GM23338 (cell line): ENCODE measurements at regions not wholly inside any gene's neighbourhood (a gene's known extent, or its start where the extent isn't known, plus 50 kb on each side); places are given as distances from the start of the nearest gene placed in this dataset.
A peak's percentile ranks its signal among the peaks of the same experiment; 100 is the strongest.

Experiments used
- ATAC-seq: fragments of 200-7000 bp; cut with Tn5 transposase; 3 replicates; pipeline ENCODE4 v1.9.1; 2020
- DNase-seq: peaks from one replicate; pipeline ENCODE4 v3.0.0-alpha.2; 2015; ENCODE audit warnings: low spot score
- H2AFZ ChIP-seq: fragments of 200-600 bp; sonication (generic); 2 replicates; pipeline ENCODE4 v1.8.0; 2016; ENCODE audit warnings: antibody characterized with exemption, mild to moderate bottlenecking, moderate library complexity
- H3F3A ChIP-seq: fragments of 200-600 bp; sonication (generic); replicated peaks from 2 replicates; pipeline ENCODE4 v1.8.0; 2017; ENCODE audit warnings: antibody characterized with exemption, mixed run types, low read depth
- H3K27ac ChIP-seq: fragments of 200-600 bp; sonication (generic); 2 replicates; pipeline ENCODE4 v1.6.1; 2016; ENCODE audit warnings: low read depth
- H3K27me3 ChIP-seq: fragments of 200-600 bp; sonication (generic); 2 replicates; pipeline ENCODE4 v1.8.0; 2016; ENCODE audit warnings: mild to moderate bottlenecking, mixed run types, moderate library complexity; ENCODE audit not compliant: insufficient read depth
- H3K36me3 ChIP-seq: fragments of 200-600 bp; sonication (generic); 2 replicates; pipeline ENCODE4 v1.8.0; 2016; ENCODE audit warnings: mild to moderate bottlenecking; ENCODE audit not compliant: insufficient read depth
- H3K4me1 ChIP-seq: fragments of 200-600 bp; sonication (generic); 2 replicates; pipeline ENCODE4 v1.8.0; 2016; ENCODE audit warnings: mild to moderate bottlenecking, moderate library complexity; ENCODE audit not compliant: insufficient read depth
- H3K4me2 ChIP-seq: fragments of 200-600 bp; sonication (generic); 2 replicates; pipeline ENCODE4 v1.7.1; 2017; ENCODE audit warnings: mixed run types
- H3K4me3 ChIP-seq: fragments of 200-600 bp; sonication (generic); 2 replicates; pipeline ENCODE4 v1.6.1; 2016; ENCODE audit warnings: mixed run types
- H3K79me2 ChIP-seq: fragments of 200-600 bp; sonication (generic); replicated peaks from 2 replicates; pipeline ENCODE4 v1.8.0; 2017; ENCODE audit warnings: mild to moderate bottlenecking; ENCODE audit not compliant: insufficient read depth
- H3K9me2 ChIP-seq: fragments of 200-600 bp; sonication (generic); 2 replicates; pipeline ENCODE4 v1.8.0; 2017; ENCODE audit not compliant: insufficient read depth
- H4K20me1 ChIP-seq: fragments of 200-600 bp; sonication (generic); replicated peaks from 2 replicates; pipeline ENCODE4 v1.8.0; 2017; ENCODE audit warnings: mild to moderate bottlenecking; ENCODE audit not compliant: insufficient read depth
- H3K27ac Mint-ChIP-seq: 2 replicates; pipeline ENCODE4 v1.8.0; 2020; ENCODE audit warnings: inconsistent platforms, mild to moderate bottlenecking, moderate library complexity, mixed read lengths
- H3K27me3 Mint-ChIP-seq: 3 replicates; pipeline ENCODE4 v1.8.0; 2022; ENCODE audit warnings: low read depth, mild to moderate bottlenecking, moderate library complexity, mixed read lengths, inconsistent platforms; ENCODE audit not compliant: insufficient read depth, poor library complexity
- H3K36me3 Mint-ChIP-seq: 3 replicates; pipeline ENCODE4 v1.8.0; 2021; ENCODE audit warnings: low read depth, mild to moderate bottlenecking, inconsistent platforms, moderate library complexity, mixed read lengths
- H3K4me1 Mint-ChIP-seq: 3 replicates; pipeline ENCODE4 v1.8.0; 2020; ENCODE audit warnings: mild to moderate bottlenecking, inconsistent platforms, mixed read lengths
- H3K4me3 Mint-ChIP-seq: 3 replicates; pipeline ENCODE4 v1.8.0; 2021; ENCODE audit warnings: moderate library complexity, mild to moderate bottlenecking, inconsistent platforms, mixed read lengths
- H3K9me3 Mint-ChIP-seq: 3 replicates; pipeline ENCODE4 v1.8.0; 2020; ENCODE audit warnings: moderate library complexity, mild to moderate bottlenecking, inconsistent platforms, mixed read lengths
- CREB1 ChIP-seq: fragments of 250-450 bp; sonication (Bioruptor Pico); IDR thresholded peaks from 2 replicates; pipeline ENCODE4 v1.5.0; 2020; ENCODE audit warnings: low read depth, mild to moderate bottlenecking, moderate library complexity
- CTCF ChIP-seq, 2 experiments: fragments of 200-600 bp in 1 of 2; sonication (generic) in 1 of 2; conservative IDR thresholded peaks; 2 replicates each; pipeline versions ENCODE4 v1.5.1 to v1.6.1; 2016 to 2017; ENCODE audit warnings: antibody characterized with exemption in 2 of 2, low read depth in 2 of 2, mild to moderate bottlenecking in 2 of 2, moderate library complexity in 1 of 2
- ETS1 ChIP-seq: IDR thresholded peaks from 2 replicates; pipeline ENCODE4 v1.6.1; 2016; ENCODE audit warnings: antibody characterized with exemption
- EZH2 ChIP-seq: fragments of 200-600 bp; sonication (generic); IDR thresholded peaks from one replicate; pipeline ENCODE4 v1.8.0; 2017; ENCODE audit warnings: antibody characterized with exemption, mild to moderate bottlenecking, low read depth; ENCODE audit not compliant: unreplicated experiment
- EZH2phosphoT487 ChIP-seq: fragments of 200-600 bp; sonication (generic); IDR thresholded peaks from one replicate; pipeline ENCODE4 v1.8.1; 2018; ENCODE audit warnings: antibody characterized with exemption; ENCODE audit not compliant: unreplicated experiment
- JUNB ChIP-seq: IDR thresholded peaks from one replicate; pipeline ENCODE4 v1.6.1; 2016; ENCODE audit warnings: antibody characterized with exemption; ENCODE audit not compliant: unreplicated experiment
- NANOG ChIP-seq: IDR thresholded peaks from 2 replicates; pipeline ENCODE4 v1.6.1; 2016; ENCODE audit warnings: antibody characterized with exemption, borderline replicate concordance
- POLR2AphosphoS5 ChIP-seq: IDR thresholded peaks from 2 replicates; pipeline ENCODE4 v1.6.1; 2016; ENCODE audit warnings: antibody characterized with exemption, low read depth
- REST ChIP-seq: IDR thresholded peaks from one replicate; pipeline ENCODE4 v1.6.1; 2018; ENCODE audit warnings: antibody characterized with exemption; ENCODE audit not compliant: unreplicated experiment
- STAT1 ChIP-seq: IDR thresholded peaks from one replicate; pipeline ENCODE4 v1.6.1; 2016; ENCODE audit warnings: antibody characterized with exemption; ENCODE audit not compliant: unreplicated experiment
- ZNF114 ChIP-seq: fragments of 250-450 bp; sonication (Bioruptor Pico); IDR thresholded peaks from 2 replicates; pipeline ENCODE4 v1.5.0; 2020; ENCODE audit warnings: mild to moderate bottlenecking, moderate library complexity
- ZNF331 ChIP-seq: fragments of 250-450 bp; sonication (Bioruptor Pico); IDR thresholded peaks from 2 replicates; pipeline ENCODE4 v1.5.0; 2020; ENCODE audit warnings: low read depth, mild to moderate bottlenecking, moderate library complexity
- ZNF462 ChIP-seq: fragments of 250-450 bp; sonication (Bioruptor Pico); IDR thresholded peaks from 2 replicates; pipeline ENCODE4 v1.5.0; 2020; ENCODE audit warnings: mild to moderate bottlenecking, moderate library complexity

GRCh38 chr14:25136811-25137210, 86.9 kb upstream of the STXBP6 start:
- H3K9me3 Mint-ChIP-seq, result peaks cover 11% of the 10 kb centered on the region; the same call in 2 of the 3 replicates
- no peak overlapping the region for H3K27ac Mint-ChIP-seq
- Histone ChIP-seq H3K36me3 (no peaks in the 10 kb centered on the region), H3K27me3 (peaks cover 8% of the 10 kb centered on the region), H3F3A (no peaks in the 10 kb centered on the region), H3K4me1 (no peaks in the 10 kb centered on the region), H2AFZ (peak overlapping the region; percentile 85; the same call in 1 of the 2 replicates), H3K27ac (no peak overlapping the region), H4K20me1 (no peaks in the 10 kb centered on the region), H3K9me2 (no peaks in the 10 kb centered on the region), H3K4me3 (no peak overlapping the region), H3K4me2 (no peak overlapping the region), H3K79me2 (no peaks in the 10 kb centered on the region)
- peaks cover 7% of the 10 kb centered on the region for H3K27me3 Mint-ChIP-seq
- TF ChIP-seq JUNB (no peak), POLR2AphosphoS5 (no peak), ZNF462 (CRISPR knock-in tag) (no peak), ZNF331 (CRISPR knock-in tag) (no peak), ZNF114 (CRISPR knock-in tag) (no peak), ETS1 (no peak), CTCF (conservative IDR thresholded peaks at IDR 0.05; ENCODE audit: low read depth in 2 of 2) (no peak), CREB1 (no peak), NANOG (no peak), REST (no peak), EZH2phosphoT487 (no peak), STAT1 (no peak), EZH2 (no peak)
- no peaks in the 10 kb centered on the region for H3K36me3 Mint-ChIP-seq
- ATAC-seq (no peak), DNase-seq (no peak)
- H3K4me3 Mint-ChIP-seq, result no peak overlapping the region
- H3K4me1 Mint-ChIP-seq, result peaks cover 2% of the 10 kb centered on the region; the same call in 1 of the 3 replicates
